ENCODE measurements at regions not wholly inside any gene's neighbourhood (a gene's known extent, or its start where the extent isn't known, plus 50 kb on each side); places are given as distances from the start of the nearest gene placed in this dataset.

DNA sequence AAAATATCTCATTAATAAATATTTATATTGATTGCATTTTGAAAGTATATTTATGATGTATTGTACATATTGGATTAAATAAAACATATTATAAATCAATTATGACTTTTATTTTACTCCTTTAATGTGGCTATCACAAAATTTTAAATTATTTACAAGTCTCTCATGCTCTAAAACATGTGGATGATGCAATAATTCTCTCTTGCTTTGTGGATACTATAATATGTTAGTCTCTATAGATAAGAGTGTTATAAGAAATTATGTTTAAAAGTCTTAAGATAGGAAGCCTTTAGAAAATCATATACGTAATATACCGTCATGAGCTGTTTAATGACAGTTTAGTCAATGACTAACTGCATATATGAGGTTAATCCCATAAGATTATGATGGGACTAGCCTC lies 547.4 kb upstream of the ALCAM start:
- TF ChIP-seq, protein P1, sequence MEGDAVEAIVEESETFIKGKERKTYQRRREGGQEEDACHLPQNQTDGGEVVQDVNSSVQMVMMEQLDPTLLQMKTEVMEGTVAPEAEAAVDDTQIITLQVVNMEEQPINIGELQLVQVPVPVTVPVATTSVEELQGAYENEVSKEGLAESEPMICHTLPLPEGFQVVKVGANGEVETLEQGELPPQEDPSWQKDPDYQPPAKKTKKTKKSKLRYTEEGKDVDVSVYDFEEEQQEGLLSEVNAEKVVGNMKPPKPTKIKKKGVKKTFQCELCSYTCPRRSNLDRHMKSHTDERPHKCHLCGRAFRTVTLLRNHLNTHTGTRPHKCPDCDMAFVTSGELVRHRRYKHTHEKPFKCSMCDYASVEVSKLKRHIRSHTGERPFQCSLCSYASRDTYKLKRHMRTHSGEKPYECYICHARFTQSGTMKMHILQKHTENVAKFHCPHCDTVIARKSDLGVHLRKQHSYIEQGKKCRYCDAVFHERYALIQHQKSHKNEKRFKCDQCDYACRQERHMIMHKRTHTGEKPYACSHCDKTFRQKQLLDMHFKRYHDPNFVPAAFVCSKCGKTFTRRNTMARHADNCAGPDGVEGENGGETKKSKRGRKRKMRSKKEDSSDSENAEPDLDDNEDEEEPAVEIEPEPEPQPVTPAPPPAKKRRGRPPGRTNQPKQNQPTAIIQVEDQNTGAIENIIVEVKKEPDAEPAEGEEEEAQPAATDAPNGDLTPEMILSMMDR (IDR thresholded peaks at IDR 0.05): no peak
- TF ChIP-seq MYC (IDR thresholded peaks at IDR 0.05; ENCODE audit: borderline replicate concordance, low read length) (no peak), RFX5 (IDR thresholded peaks at IDR 0.05) (no peak), POLR2A (IDR thresholded peaks at IDR 0.05; ENCODE audit: low read length) (no peak), CBX8 (IDR thresholded peaks at IDR 0.05) (no peak), POLR2AphosphoS2 (conservative IDR thresholded peaks at IDR 0.05; ENCODE audit: low read length) (no peak), KDM5A (IDR thresholded peaks at IDR 0.05) (no peak), EP300 (IDR thresholded peaks at IDR 0.05) (no peak), RNF2 (IDR thresholded peaks at IDR 0.05; ENCODE audit: borderline replicate concordance, low read depth) (no peak), PHF8 (IDR thresholded peaks at IDR 0.05; ENCODE audit: borderline replicate concordance, low read depth) (no peak), CHD2 (IDR thresholded peaks at IDR 0.05; ENCODE audit: low read length, partially characterized antibody) (no peak), RAD21 (conservative IDR thresholded peaks at IDR 0.05 in 1 of 2, IDR thresholded peaks at IDR 0.05 in 1 of 2) (no peak)
- TF ChIP-seq, protein P2, sequence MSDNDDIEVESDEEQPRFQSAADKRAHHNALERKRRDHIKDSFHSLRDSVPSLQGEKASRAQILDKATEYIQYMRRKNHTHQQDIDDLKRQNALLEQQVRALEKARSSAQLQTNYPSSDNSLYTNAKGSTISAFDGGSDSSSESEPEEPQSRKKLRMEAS (IDR thresholded peaks at IDR 0.05): no peak
- TF ChIP-seq, protein P3, sequence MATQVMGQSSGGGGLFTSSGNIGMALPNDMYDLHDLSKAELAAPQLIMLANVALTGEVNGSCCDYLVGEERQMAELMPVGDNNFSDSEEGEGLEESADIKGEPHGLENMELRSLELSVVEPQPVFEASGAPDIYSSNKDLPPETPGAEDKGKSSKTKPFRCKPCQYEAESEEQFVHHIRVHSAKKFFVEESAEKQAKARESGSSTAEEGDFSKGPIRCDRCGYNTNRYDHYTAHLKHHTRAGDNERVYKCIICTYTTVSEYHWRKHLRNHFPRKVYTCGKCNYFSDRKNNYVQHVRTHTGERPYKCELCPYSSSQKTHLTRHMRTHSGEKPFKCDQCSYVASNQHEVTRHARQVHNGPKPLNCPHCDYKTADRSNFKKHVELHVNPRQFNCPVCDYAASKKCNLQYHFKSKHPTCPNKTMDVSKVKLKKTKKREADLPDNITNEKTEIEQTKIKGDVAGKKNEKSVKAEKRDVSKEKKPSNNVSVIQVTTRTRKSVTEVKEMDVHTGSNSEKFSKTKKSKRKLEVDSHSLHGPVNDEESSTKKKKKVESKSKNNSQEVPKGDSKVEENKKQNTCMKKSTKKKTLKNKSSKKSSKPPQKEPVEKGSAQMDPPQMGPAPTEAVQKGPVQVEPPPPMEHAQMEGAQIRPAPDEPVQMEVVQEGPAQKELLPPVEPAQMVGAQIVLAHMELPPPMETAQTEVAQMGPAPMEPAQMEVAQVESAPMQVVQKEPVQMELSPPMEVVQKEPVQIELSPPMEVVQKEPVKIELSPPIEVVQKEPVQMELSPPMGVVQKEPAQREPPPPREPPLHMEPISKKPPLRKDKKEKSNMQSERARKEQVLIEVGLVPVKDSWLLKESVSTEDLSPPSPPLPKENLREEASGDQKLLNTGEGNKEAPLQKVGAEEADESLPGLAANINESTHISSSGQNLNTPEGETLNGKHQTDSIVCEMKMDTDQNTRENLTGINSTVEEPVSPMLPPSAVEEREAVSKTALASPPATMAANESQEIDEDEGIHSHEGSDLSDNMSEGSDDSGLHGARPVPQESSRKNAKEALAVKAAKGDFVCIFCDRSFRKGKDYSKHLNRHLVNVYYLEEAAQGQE (IDR thresholded peaks at IDR 0.05): no peak

Data from A549 (cell line).